Esophagus muscularis mucosa (tissue), 4 donors: ENCODE measurements at regions not wholly inside any gene's neighbourhood (a gene's known extent, or its start where the extent isn't known, plus 50 kb on each side); places are given as distances from the start of the nearest gene placed in this dataset.

Source experiments
- DNase-seq: peaks from one replicate; pipeline ENCODE4 v3.0.0-alpha.2; 2017; ENCODE audit errors: extremely low spot score
- H3K27ac ChIP-seq, 4 donors: fragments of 200-600 bp; sonication (generic); replicated peaks in 1 of 4; 1 replicate in 3 of 4; 2 replicates in 1 of 4; pipeline ENCODE4 v1.5.1; 2016 to 2019; ENCODE audit warnings: mild to moderate bottlenecking in 1 of 4
- H3K27me3 ChIP-seq, 4 donors: fragments of 200-600 bp; sonication (generic); one replicate each; pipeline versions ENCODE4 v1.5.1 to v1.6.0; 2016 to 2019
- H3K36me3 ChIP-seq, 4 donors: fragments of 200-600 bp; sonication (generic); one replicate each; pipeline ENCODE4 v1.5.1; 2016 to 2019
- H3K4me1 ChIP-seq, 4 donors: fragments of 200-600 bp; sonication (generic); one replicate each; pipeline ENCODE4 v1.5.1; 2016 to 2019
- H3K4me3 ChIP-seq, 4 donors: fragments of 200-600 bp; sonication (generic); 1 replicate in 2 of 4; 2 replicates in 2 of 4; pipeline ENCODE4 v1.5.1; 2016 to 2019; ENCODE audit warnings: mild to moderate bottlenecking in 4 of 4, moderate library complexity in 1 of 4
- H3K9me3 ChIP-seq, 4 donors: fragments of 200-600 bp; sonication (generic); 1 replicate in 3 of 4; 2 replicates in 1 of 4; pipeline ENCODE4 v1.5.1; 2016 to 2019
- EP300 ChIP-seq: sonication (generic); formaldehyde crosslinking; IDR thresholded peaks from one replicate; pipeline ENCODE4 v1.6.1; 2017; ENCODE audit warnings: antibody characterized with exemption
- POLR2A ChIP-seq: fragments of 450-650 bp; IDR thresholded peaks from one replicate; pipeline ENCODE4 v1.6.1; 2017; ENCODE audit warnings: antibody characterized with exemption, moderate library complexity, mild to moderate bottlenecking, low read depth
- POLR2AphosphoS5 ChIP-seq, 2 donors: sonication (generic); formaldehyde crosslinking; IDR thresholded peaks; one replicate each; pipeline ENCODE4 v1.6.1; 2017; ENCODE audit warnings: antibody characterized with exemption in 2 of 2
- WGBS: methylation state at CpG from one replicate; pipeline ENCODE4 v1.1.5; 2018; 5-methylcytosine and 5-hydroxymethylcytosine counted together
- intact Hi-C: fragments of 100-400 bp; cut with DNase I; formaldehyde crosslinking; loops from one replicate; pipeline ENCODE4 v1.15.1; 2023
- TF ChIP-seq, protein P1 (sequence below), 3 experiments: fragments of 200-600 bp in 2 of 3; fragments of 450-650 bp in 1 of 3; sonication (generic) in 2 of 3; IDR thresholded peaks; one replicate each; pipeline ENCODE4 v1.5.1; 2017 to 2019; ENCODE audit warnings: antibody characterized with exemption in 3 of 3, mild to moderate bottlenecking in 2 of 3, moderate library complexity in 1 of 3

DNA sequence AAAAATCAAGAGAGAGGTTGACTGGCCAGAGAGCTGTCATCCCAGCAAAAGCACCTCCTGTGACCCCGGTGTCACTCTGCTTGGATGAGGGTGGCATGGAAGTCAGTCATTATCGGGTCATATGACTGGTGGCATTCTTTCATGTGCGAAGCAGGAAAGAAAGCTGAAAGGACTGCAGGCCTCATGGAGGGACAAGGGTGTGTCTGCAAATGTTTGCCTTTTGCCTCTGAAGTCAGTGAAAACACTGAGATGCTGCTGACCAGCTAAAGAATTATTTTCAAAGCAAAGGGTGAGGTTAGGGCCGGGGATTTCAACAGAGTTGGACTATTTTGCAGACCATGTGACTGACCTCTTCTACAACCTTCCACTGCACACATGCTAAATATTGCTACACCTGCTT, 298.3 kb downstream of the CSNK1G3 start:
- 58% methylated on average over 4 of the region's 4 CpGs for WGBS

DNA sequence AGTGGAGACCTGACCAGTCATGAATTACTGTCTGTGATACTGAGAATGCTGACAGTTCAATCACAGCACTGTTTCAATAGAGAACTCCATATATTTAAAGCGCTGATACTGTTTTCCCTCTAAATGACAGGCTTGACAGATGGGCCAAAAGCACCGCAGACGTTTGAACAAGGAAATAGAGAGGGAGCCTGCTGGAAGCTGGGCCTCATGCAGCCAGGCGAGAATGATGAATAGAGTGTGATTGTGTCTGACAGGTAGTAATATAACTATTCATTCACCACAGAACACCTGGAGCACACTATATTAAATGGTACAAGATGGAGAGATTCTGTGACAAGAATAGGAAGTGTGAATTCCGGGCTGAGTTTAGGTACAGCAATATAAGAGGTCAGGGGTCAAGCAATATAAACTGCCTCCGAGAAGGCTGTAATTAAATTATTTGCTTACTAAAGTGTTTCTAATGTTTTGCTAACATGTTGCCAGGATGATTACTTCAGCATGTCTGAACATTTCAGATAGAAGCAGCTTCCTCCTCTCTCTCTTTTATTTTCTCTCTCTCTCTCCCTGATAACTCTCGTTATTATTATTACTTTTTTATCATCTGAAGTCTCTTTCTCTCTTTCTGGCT, 297.7 kb downstream of the CSNK1G3 start:
- 36% methylated on average over 7 of the region's 7 CpGs for WGBS
- intact Hi-C loops, result no loop called here

More for the DNA sequence above, 298.3 kb downstream of the CSNK1G3 start:
- peaks cover 49 to 67% (median 62%) of the 10 kb centered on the region in 4 donors for H3K4me1 ChIP-seq
- intact Hi-C loops, result no loop called here
- no peaks in the 10 kb centered on the region for H3K36me3 ChIP-seq
- H3K27ac ChIP-seq, result no peak overlapping the region
- no peak for TF ChIP-seq EP300
- TF ChIP-seq, protein P1, sequence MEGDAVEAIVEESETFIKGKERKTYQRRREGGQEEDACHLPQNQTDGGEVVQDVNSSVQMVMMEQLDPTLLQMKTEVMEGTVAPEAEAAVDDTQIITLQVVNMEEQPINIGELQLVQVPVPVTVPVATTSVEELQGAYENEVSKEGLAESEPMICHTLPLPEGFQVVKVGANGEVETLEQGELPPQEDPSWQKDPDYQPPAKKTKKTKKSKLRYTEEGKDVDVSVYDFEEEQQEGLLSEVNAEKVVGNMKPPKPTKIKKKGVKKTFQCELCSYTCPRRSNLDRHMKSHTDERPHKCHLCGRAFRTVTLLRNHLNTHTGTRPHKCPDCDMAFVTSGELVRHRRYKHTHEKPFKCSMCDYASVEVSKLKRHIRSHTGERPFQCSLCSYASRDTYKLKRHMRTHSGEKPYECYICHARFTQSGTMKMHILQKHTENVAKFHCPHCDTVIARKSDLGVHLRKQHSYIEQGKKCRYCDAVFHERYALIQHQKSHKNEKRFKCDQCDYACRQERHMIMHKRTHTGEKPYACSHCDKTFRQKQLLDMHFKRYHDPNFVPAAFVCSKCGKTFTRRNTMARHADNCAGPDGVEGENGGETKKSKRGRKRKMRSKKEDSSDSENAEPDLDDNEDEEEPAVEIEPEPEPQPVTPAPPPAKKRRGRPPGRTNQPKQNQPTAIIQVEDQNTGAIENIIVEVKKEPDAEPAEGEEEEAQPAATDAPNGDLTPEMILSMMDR (IDR thresholded peaks at IDR 0.05), result no peak
- no peak for TF ChIP-seq POLR2AphosphoS5 (IDR thresholded peaks at IDR 0.05)
- no peak for TF ChIP-seq POLR2A
- H3K27me3 ChIP-seq, result no peaks in the 10 kb centered on the region
- no peaks in the 10 kb centered on the region for H3K9me3 ChIP-seq
- no peak for DNase-seq
- H3K4me3 ChIP-seq, result no peak overlapping the region

DNA sequence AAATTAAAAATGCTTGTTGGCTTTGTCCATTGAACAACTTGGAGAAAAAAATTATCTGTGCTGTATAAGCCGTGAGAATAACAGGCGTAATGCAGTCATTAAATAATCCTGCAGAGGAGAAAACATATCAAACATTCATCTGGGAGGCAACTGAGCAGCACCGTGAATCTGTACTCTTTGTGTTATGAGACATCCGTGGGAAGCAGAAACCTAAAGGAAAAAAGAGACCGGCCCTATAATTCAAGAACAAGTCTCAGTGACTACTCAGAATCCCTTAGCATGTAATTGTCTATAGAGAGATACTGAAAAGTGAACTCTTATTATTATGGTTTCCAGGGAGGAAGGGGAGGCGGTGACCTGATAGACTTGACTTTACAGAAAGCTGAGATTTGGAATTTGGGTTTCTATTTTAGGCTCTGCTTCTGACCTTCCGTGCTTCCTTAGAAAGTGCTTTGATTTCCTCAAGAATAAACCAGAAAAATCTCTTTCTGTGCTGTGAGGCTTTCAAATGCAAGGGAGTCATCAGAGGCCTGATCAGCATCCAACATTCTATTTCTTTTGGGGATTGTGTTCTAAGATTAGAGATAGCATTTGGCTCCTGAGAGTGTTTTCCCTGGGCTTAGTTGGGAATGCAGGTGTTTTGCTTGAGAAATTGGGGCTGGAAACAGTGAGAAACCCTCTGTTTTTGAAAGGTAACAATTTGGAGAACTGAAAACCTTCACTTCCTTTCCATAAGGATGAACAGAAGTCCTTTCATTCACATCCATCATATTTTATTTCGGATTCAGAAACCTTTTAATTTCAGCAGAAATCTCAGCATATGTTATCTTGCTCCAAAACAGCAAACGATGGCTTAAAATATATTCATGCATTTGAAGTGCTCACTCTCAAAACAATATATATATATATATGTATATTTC, 296.7 kb downstream of the CSNK1G3 start:
- TF ChIP-seq POLR2AphosphoS5 (IDR thresholded peaks at IDR 0.05) (no peak), POLR2A (no peak), EP300 (no peak)
- TF ChIP-seq, protein P1 (IDR thresholded peaks at IDR 0.05), result no peak
- WGBS, result 69% methylated on average over 9 of the region's 9 CpGs

More for the DNA sequence above, 297.7 kb downstream of the CSNK1G3 start:
- H3K27ac ChIP-seq, result no peak overlapping the region
- no peak overlapping the region for H3K4me3 ChIP-seq
- H3K27me3 ChIP-seq, result no peaks in the 10 kb centered on the region
- H3K4me1 ChIP-seq, result peaks cover 46 to 62% (median 56%) of the 10 kb centered on the region in 4 donors
- no peak for DNase-seq
- no peaks in the 10 kb centered on the region for H3K9me3 ChIP-seq
- no peaks in the 10 kb centered on the region for H3K36me3 ChIP-seq
- TF ChIP-seq POLR2A (no peak), POLR2AphosphoS5 (IDR thresholded peaks at IDR 0.05) (no peak), EP300 (no peak)
- TF ChIP-seq, protein P1 (IDR thresholded peaks at IDR 0.05), result no peak

DNA sequence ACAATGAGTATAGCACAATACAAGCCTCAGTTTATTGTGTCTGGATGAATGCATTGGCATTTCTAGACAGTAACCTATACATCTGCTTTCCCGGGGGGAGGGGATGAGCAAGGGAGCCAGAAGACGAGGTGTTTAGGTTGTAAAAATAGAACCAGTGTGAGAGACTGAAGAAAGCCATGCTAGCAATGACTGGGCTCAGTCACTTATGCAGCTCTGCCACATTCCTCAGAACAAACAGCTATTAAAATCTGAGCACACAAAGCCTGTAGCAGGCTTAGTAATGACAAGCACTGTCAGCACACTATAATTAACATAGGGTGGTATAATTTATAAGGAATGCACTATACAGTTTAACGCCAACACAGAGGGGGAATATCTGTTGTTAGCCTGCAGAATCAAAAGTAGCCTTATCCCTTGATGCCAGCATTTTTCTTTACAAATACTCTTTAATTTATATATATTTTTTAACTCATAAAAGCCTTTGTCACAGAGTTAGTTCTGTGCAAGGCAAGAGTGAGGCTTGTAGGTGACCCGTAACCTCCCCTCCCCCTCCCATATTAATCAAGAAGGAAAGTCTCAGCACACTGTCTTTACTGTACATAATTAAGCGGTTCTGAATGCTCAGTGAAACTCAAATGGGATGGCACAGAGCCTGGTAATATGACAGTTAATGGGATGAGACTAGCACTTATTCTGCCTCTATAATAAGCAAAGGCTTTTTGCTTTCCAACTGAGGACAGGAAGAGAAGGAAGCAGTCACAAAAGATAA, 295.4 kb downstream of the CSNK1G3 start:
- H3K27ac ChIP-seq, result no peak overlapping the region
- H3K4me3 ChIP-seq, result no peak overlapping the region
- H3K4me1 ChIP-seq, result peaks cover 31 to 48% (median 42%) of the 10 kb centered on the region in 4 donors
- H3K36me3 ChIP-seq, result no peaks in the 10 kb centered on the region
- 39% methylated on average over 5 of the region's 5 CpGs for WGBS
- intact Hi-C loops, result no loop called here
- DNase-seq, result no peak
- no peaks in the 10 kb centered on the region for H3K9me3 ChIP-seq
- TF ChIP-seq POLR2AphosphoS5 (IDR thresholded peaks at IDR 0.05) (no peak), POLR2A (no peak), EP300 (no peak)
- TF ChIP-seq, protein P1 (IDR thresholded peaks at IDR 0.05), result no peak
- no peaks in the 10 kb centered on the region for H3K27me3 ChIP-seq

More for the DNA sequence above, 296.7 kb downstream of the CSNK1G3 start:
- intact Hi-C loops, result no loop called here
- Histone ChIP-seq H3K36me3 (no peaks in the 10 kb centered on the region), H3K27ac (peak overlapping the region in 1 of 4 donors; percentile 1), H3K27me3 (no peaks in the 10 kb centered on the region), H3K9me3 (no peaks in the 10 kb centered on the region), H3K4me1 (peaks cover 37 to 52% (median 46%) of the 10 kb centered on the region in 4 donors), H3K4me3 (no peak overlapping the region)
- no peak for DNase-seq
